ENCODE measurements at regions not wholly inside any gene's neighbourhood (a gene's known extent, or its start where the extent isn't known, plus 50 kb on each side); places are given as distances from the start of the nearest gene placed in this dataset.

DNA sequence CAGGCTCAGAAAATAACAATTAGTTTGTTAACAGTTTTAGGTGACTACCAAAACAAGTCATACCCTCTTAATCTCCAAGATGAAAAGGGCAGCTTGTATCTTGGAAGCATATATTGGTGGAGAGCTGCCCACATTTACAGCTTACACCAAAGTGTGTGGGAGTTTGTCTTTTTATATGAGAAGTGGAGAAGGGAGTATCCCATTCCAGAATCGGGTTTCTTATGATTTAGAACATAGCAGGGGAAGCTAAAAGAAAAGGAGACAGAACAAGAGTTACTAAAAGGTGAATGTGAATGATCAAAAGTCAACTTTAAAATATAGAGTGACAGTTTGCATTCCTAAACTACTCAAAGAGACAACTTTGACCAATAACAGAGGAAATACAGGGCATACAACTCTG is 338.6 kb upstream of the VWC2 start:
- DNase-seq (ENCODE audit: low spot score) (no peak), ATAC-seq (no peak)
- TF ChIP-seq, protein P1, sequence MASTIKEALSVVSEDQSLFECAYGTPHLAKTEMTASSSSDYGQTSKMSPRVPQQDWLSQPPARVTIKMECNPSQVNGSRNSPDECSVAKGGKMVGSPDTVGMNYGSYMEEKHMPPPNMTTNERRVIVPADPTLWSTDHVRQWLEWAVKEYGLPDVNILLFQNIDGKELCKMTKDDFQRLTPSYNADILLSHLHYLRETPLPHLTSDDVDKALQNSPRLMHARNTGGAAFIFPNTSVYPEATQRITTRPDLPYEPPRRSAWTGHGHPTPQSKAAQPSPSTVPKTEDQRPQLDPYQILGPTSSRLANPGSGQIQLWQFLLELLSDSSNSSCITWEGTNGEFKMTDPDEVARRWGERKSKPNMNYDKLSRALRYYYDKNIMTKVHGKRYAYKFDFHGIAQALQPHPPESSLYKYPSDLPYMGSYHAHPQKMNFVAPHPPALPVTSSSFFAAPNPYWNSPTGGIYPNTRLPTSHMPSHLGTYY (CRISPR knock-in tag; IDR thresholded peaks at IDR 0.05), result no peak
- TF ChIP-seq ELF4 (CRISPR knock-in tag; IDR thresholded peaks at IDR 0.05; ENCODE audit: low read depth) (no peak), IRF2 (CRISPR knock-in tag; IDR thresholded peaks at IDR 0.05; ENCODE audit: borderline replicate concordance, low read depth) (no peak), FOXK1 (CRISPR knock-in tag; IDR thresholded peaks at IDR 0.05) (no peak), OVOL2 (CRISPR knock-in tag; IDR thresholded peaks at IDR 0.05; ENCODE audit: borderline replicate concordance) (no peak), EMX1 (CRISPR knock-in tag; IDR thresholded peaks at IDR 0.05) (no peak), FOXP1 (CRISPR knock-in tag; IDR thresholded peaks at IDR 0.05; ENCODE audit: borderline replicate concordance) (no peak), KAT7 (CRISPR knock-in tag; IDR thresholded peaks at IDR 0.05; ENCODE audit: borderline replicate concordance) (no peak), TEAD4 (CRISPR knock-in tag; IDR thresholded peaks at IDR 0.05) (no peak), SP1 (CRISPR knock-in tag; conservative IDR thresholded peaks at IDR 0.05) (no peak)
- TF ChIP-seq, protein P2, sequence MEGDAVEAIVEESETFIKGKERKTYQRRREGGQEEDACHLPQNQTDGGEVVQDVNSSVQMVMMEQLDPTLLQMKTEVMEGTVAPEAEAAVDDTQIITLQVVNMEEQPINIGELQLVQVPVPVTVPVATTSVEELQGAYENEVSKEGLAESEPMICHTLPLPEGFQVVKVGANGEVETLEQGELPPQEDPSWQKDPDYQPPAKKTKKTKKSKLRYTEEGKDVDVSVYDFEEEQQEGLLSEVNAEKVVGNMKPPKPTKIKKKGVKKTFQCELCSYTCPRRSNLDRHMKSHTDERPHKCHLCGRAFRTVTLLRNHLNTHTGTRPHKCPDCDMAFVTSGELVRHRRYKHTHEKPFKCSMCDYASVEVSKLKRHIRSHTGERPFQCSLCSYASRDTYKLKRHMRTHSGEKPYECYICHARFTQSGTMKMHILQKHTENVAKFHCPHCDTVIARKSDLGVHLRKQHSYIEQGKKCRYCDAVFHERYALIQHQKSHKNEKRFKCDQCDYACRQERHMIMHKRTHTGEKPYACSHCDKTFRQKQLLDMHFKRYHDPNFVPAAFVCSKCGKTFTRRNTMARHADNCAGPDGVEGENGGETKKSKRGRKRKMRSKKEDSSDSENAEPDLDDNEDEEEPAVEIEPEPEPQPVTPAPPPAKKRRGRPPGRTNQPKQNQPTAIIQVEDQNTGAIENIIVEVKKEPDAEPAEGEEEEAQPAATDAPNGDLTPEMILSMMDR (IDR thresholded peaks at IDR 0.05), result no peak
- TF ChIP-seq, protein P3, sequence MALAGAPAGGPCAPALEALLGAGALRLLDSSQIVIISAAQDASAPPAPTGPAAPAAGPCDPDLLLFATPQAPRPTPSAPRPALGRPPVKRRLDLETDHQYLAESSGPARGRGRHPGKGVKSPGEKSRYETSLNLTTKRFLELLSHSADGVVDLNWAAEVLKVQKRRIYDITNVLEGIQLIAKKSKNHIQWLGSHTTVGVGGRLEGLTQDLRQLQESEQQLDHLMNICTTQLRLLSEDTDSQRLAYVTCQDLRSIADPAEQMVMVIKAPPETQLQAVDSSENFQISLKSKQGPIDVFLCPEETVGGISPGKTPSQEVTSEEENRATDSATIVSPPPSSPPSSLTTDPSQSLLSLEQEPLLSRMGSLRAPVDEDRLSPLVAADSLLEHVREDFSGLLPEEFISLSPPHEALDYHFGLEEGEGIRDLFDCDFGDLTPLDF (CRISPR knock-in tag; IDR thresholded peaks at IDR 0.05), result no peak
- TF ChIP-seq, protein P4, sequence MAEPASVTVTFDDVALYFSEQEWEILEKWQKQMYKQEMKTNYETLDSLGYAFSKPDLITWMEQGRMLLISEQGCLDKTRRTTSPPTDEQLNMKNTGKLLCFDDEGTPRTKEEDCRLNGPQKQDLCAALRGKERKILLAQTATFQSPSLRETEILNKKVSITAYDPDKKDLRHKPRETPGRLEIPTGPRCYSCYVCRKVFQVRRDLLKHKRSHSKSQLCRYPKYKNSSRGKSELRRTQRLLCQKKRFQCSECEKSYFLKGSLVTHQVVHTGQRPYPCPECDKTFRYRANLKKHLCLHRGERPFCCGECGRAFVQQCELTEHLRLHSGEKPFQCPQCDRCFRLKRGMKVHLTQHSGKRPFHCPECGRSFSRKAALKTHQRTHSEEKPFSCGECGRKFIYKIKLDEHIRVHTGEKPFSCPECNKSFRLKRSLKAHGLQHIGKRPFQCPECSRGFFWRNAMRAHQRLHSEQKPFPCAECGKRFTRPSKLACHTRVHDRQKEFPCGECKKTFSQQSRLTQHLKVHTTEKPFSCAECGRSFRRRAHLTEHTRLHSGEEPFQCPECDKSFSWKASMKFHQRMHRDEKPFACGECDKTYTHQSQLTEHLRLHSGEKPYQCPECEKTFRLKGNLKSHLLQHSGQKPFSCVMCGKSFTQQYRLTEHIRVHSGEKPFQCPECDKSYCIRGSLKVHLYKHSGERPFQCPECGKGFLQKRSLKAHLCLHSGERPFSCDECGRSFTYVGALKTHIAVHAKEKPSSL (CRISPR knock-in tag; conservative IDR thresholded peaks at IDR 0.05), result no peak
- TF ChIP-seq, protein P5, sequence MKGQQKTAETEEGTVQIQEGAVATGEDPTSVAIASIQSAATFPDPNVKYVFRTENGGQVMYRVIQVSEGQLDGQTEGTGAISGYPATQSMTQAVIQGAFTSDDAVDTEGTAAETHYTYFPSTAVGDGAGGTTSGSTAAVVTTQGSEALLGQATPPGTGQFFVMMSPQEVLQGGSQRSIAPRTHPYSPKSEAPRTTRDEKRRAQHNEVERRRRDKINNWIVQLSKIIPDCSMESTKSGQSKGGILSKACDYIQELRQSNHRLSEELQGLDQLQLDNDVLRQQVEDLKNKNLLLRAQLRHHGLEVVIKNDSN (CRISPR knock-in tag; IDR thresholded peaks at IDR 0.05), result no peak
- TF ChIP-seq, protein P6, sequence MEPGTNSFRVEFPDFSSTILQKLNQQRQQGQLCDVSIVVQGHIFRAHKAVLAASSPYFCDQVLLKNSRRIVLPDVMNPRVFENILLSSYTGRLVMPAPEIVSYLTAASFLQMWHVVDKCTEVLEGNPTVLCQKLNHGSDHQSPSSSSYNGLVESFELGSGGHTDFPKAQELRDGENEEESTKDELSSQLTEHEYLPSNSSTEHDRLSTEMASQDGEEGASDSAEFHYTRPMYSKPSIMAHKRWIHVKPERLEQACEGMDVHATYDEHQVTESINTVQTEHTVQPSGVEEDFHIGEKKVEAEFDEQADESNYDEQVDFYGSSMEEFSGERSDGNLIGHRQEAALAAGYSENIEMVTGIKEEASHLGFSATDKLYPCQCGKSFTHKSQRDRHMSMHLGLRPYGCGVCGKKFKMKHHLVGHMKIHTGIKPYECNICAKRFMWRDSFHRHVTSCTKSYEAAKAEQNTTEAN (CRISPR knock-in tag; IDR thresholded peaks at IDR 0.05), result no peak
- H3K4me3 Mint-ChIP-seq, result no peak overlapping the region
- POLR2A ChIA-PET, result no interaction called here
- no peaks in the 10 kb centered on the region for H3K36me3 Mint-ChIP-seq
- peaks cover 6% of the 10 kb centered on the region; the same call in 1 of the 2 replicates for H3K4me1 Mint-ChIP-seq
- no peaks in the 10 kb centered on the region for H3K27me3 Mint-ChIP-seq (ENCODE audit: low read depth)
- CTCF ChIA-PET, result no interaction called here
- no peak overlapping the region for H3K27ac Mint-ChIP-seq
- H3K9me3 Mint-ChIP-seq, result peaks cover 6% of the 10 kb centered on the region

DNA sequence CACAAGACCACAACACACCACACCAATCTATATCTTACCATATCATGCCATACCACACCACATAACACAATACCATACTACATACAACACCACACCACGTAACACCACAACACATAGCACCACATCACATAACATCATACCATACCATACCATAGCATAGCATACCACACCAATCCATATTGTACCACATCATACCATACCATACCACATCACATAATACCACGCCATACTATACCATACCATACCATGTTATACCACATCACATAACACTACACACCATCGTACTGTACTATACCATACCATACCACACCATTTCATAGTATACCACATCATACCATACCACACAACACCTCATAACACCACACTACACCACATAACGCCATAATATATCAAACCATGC is 335.2 kb upstream of the VWC2 start:
- ATAC-seq (no peak), DNase-seq (ENCODE audit: low spot score) (no peak)
- Mint-ChIP-seq H3K36me3 (no peaks in the 10 kb centered on the region), H3K27ac (no peak overlapping the region), H3K9me3 (peaks cover 6% of the 10 kb centered on the region), H3K27me3 (ENCODE audit: low read depth) (no peaks in the 10 kb centered on the region), H3K4me1 (peaks cover 4% of the 10 kb centered on the region; the same call in 1 of the 2 replicates), H3K4me3 (no peak overlapping the region)
- TF ChIP-seq NR3C1 (CRISPR knock-in tag; conservative IDR thresholded peaks at IDR 0.05; ENCODE audit: low read depth) (no peak), FOXJ3 (CRISPR knock-in tag; IDR thresholded peaks at IDR 0.05; ENCODE audit: borderline replicate concordance) (no peak), NR2C2 (CRISPR knock-in tag; IDR thresholded peaks at IDR 0.05) (no peak), CBFB (CRISPR knock-in tag; IDR thresholded peaks at IDR 0.05; ENCODE audit: low read depth) (no peak), FOXK1 (CRISPR knock-in tag; IDR thresholded peaks at IDR 0.05) (no peak)
- TF ChIP-seq, protein P7, sequence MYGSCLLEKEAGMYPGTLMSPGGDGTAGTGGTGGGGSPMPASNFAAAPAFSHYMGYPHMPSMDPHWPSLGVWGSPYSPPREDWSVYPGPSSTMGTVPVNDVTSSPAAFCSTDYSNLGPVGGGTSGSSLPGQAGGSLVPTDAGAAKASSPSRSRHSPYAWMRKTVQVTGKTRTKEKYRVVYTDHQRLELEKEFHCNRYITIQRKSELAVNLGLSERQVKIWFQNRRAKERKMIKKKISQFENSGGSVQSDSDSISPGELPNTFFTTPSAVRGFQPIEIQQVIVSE (CRISPR knock-in tag; IDR thresholded peaks at IDR 0.05; ENCODE audit: borderline replicate concordance), result no peak
- TF ChIP-seq, protein P2 (IDR thresholded peaks at IDR 0.05), result no peak
- ChIA-PET CTCF (no interaction called here), POLR2A (no interaction called here)
